Suprapubic skin (tissue), 4 donors: ENCODE measurements at regions not wholly inside any gene's neighbourhood (a gene's known extent, or its start where the extent isn't known, plus 50 kb on each side); places are given as distances from the start of the nearest gene placed in this dataset.

ENCODE experiments used
- DNase-seq, 2 donors: peaks; one replicate each; pipeline ENCODE4 v3.0.0-alpha.2; 2019; ENCODE audit warnings: low spot score in 2 of 2
- H3K27ac ChIP-seq: fragments of 200-600 bp; sonication (generic); one replicate; pipeline ENCODE4 v1.5.1; 2019
- H3K27me3 ChIP-seq: fragments of 200-600 bp; sonication (generic); one replicate; pipeline ENCODE4 v1.5.1; 2019
- H3K36me3 ChIP-seq: fragments of 200-600 bp; sonication (generic); one replicate; pipeline ENCODE4 v1.5.1; 2019
- H3K4me1 ChIP-seq: fragments of 200-600 bp; sonication (generic); one replicate; pipeline ENCODE4 v1.5.1; 2019
- H3K4me3 ChIP-seq: fragments of 200-600 bp; sonication (generic); one replicate; pipeline ENCODE4 v1.5.1; 2019; ENCODE audit warnings: mild to moderate bottlenecking
- H3K9me3 ChIP-seq: fragments of 200-600 bp; sonication (generic); one replicate; pipeline ENCODE4 v1.5.1; 2019
- EP300 ChIP-seq: sonication (generic); formaldehyde crosslinking; IDR thresholded peaks from one replicate; pipeline ENCODE4 v1.6.1; 2017; ENCODE audit warnings: antibody characterized with exemption
- POLR2A ChIP-seq, 2 donors: fragments of 450-650 bp; IDR thresholded peaks; one replicate each; pipeline ENCODE4 v1.6.1; 2017; ENCODE audit warnings: antibody characterized with exemption in 2 of 2, mild to moderate bottlenecking in 2 of 2, moderate library complexity in 2 of 2
- POLR2AphosphoS5 ChIP-seq, 3 donors: sonication (generic); formaldehyde crosslinking; IDR thresholded peaks; one replicate each; pipeline ENCODE4 v1.6.1; 2017; ENCODE audit warnings: antibody characterized with exemption in 3 of 3
- WGBS: methylation state at CpG from one replicate; pipeline ENCODE4 v1.1.5; 2018; 5-methylcytosine and 5-hydroxymethylcytosine counted together
- TF ChIP-seq, protein P1 (sequence below), 2 donors: fragments of 200-600 bp in 1 of 2; fragments of 450-650 bp in 1 of 2; sonication (generic) in 1 of 2; IDR thresholded peaks; one replicate each; pipeline ENCODE4 v1.5.1; 2016 to 2019; ENCODE audit warnings: antibody characterized with exemption in 2 of 2, mild to moderate bottlenecking in 1 of 2, moderate library complexity in 1 of 2

DNA sequence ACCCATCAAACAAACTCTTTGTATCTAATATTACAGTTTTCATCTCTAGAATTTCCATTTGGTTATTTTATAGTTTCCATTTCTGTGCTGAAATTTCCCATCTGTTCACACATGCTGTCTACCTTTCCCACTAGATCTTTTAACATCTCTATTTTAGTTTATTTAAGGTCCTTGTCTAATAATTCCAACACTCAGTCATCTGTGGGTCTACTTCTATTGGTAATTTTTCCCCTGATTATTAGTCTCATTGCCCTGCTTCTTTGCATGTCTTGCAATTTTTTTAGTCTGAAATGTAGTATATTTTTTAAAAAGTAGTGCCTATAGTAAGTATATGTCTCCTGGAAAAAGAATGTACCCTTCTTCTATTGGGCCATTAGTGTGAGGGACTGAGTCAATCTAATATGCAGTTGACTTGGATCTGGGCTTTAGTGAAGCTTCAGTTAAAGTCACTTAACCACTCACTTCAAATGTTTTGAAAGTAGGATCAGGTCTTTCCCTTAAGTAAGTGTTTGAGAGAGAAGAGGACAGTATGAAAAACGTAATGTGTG lies 370.8 kb downstream of the SEC14L1 start:
- Histone ChIP-seq H3K27me3 (no peaks in the 10 kb centered on the region), H3K9me3 (no peaks in the 10 kb centered on the region), H3K4me3 (no peak overlapping the region), H3K36me3 (no peaks in the 10 kb centered on the region), H3K27ac (no peak overlapping the region), H3K4me1 (no peaks in the 10 kb centered on the region)
- no peak for DNase-seq
- TF ChIP-seq POLR2A (IDR thresholded peaks at IDR 0.05) (no peak), POLR2AphosphoS5 (IDR thresholded peaks at IDR 0.05) (no peak), EP300 (no peak)
- TF ChIP-seq, protein P1, sequence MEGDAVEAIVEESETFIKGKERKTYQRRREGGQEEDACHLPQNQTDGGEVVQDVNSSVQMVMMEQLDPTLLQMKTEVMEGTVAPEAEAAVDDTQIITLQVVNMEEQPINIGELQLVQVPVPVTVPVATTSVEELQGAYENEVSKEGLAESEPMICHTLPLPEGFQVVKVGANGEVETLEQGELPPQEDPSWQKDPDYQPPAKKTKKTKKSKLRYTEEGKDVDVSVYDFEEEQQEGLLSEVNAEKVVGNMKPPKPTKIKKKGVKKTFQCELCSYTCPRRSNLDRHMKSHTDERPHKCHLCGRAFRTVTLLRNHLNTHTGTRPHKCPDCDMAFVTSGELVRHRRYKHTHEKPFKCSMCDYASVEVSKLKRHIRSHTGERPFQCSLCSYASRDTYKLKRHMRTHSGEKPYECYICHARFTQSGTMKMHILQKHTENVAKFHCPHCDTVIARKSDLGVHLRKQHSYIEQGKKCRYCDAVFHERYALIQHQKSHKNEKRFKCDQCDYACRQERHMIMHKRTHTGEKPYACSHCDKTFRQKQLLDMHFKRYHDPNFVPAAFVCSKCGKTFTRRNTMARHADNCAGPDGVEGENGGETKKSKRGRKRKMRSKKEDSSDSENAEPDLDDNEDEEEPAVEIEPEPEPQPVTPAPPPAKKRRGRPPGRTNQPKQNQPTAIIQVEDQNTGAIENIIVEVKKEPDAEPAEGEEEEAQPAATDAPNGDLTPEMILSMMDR (IDR thresholded peaks at IDR 0.05), result no peak
- WGBS, result 68% methylated on average over 1 of the region's 1 CpG

DNA sequence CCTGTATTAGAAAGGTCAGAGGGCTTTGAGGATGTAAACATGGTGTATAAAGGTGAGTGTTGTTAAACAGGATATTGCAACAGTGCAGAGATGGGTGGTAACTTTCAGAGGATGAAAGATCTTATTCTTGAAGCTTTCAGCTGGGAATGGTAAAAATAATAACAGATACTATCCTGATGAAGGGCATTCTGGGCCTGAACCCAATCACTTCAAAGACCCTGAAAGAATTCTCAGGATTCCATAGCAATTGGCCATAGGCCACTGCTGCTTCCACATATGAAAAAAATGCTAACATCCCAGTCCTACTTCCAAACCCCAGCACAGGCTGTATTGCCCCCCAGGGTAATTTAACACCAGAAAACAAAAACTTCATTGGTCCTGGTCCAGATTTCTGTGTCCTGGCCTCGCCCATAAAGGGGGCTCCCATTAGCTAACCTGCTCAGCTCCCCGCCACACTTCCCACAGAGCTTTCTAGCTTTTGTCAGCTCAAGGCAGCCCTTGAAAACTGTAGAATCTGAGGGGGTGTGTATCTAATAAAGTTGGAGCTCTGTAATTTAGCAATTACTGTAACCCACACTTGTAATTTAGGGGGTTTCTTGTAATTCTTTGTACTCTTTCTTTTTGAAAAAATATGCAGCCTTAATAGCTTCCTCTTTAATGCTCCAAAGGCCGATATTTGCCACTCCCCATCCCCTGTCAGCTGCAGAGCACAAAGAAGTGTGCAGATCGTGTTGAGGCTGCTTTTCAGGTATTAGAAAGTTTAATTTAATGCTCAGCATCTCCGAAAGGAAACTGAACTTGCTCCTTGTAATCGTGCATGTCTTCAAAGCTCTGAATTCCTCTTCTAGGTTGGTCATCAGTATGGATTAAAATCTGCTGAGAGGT lies 371.5 kb downstream of the SEC14L1 start:
- no peak for TF ChIP-seq POLR2A (IDR thresholded peaks at IDR 0.05)
- TF ChIP-seq, protein P1 (IDR thresholded peaks at IDR 0.05), result no peak
- TF ChIP-seq POLR2AphosphoS5 (IDR thresholded peaks at IDR 0.05), result no peak
- TF ChIP-seq EP300, result no peak
- no peaks in the 10 kb centered on the region for H3K36me3 ChIP-seq
- 70% methylated on average over 6 of the region's 6 CpGs for WGBS
- H3K27ac ChIP-seq, result no peak overlapping the region
- no peaks in the 10 kb centered on the region for H3K27me3 ChIP-seq
- no peaks in the 10 kb centered on the region for H3K9me3 ChIP-seq
- peak in 1 of 2 donors; percentile 3 for DNase-seq
- H3K4me3 ChIP-seq, result no peak overlapping the region
- no peaks in the 10 kb centered on the region for H3K4me1 ChIP-seq

DNA sequence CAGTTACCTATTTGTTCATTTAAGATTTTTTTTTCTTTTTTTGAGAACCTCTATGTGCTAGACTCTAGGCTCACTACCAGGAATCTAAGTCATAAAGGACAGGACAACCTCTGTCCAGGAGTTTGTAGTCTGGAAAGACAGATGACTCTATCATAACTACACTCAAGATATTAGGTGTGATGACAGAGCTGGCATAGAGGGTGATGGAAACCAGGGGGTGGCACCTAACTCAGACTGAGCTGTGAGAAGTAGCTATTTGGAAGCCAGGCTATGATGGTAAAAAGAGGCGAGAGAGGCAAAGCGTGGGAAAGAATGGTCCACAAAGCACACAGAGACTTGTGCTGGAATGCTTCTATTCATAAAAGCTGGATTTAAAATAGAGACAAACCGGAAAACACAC lies 372.3 kb downstream of the SEC14L1 start:
- Histone ChIP-seq H3K9me3 (no peaks in the 10 kb centered on the region), H3K4me3 (no peak overlapping the region), H3K36me3 (no peaks in the 10 kb centered on the region), H3K4me1 (no peaks in the 10 kb centered on the region), H3K27me3 (no peaks in the 10 kb centered on the region), H3K27ac (no peak overlapping the region)
- TF ChIP-seq, protein P1 (IDR thresholded peaks at IDR 0.05), result no peak
- no peak for TF ChIP-seq EP300
- TF ChIP-seq POLR2A (IDR thresholded peaks at IDR 0.05), result no peak
- no peak for TF ChIP-seq POLR2AphosphoS5 (IDR thresholded peaks at IDR 0.05)
- WGBS, result 91% methylated on average over 3 of the region's 3 CpGs
- DNase-seq, result peak in 1 of 2 donors; percentile 6

DNA sequence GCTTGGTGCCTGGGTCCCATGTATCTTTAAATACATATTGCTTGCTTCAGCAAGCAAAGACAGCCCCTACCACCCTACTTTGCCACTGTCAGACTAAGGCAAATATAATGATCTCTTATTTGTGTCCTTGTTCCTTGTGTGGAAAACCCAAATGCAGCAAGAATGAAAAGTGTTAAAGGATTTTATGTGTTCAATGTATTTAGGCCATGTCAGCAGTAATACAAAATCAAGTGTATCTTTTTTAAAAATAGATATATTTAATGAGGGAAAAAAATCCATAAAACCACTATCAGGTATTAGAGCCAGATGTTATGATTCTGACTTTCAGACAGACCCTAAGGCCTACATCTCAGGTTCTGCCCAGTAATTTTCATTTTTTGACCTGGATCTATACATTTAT lies 374.5 kb downstream of the SEC14L1 start:
- TF ChIP-seq POLR2A (IDR thresholded peaks at IDR 0.05) (no peak), POLR2AphosphoS5 (IDR thresholded peaks at IDR 0.05) (no peak), EP300 (no peak)
- TF ChIP-seq, protein P1 (IDR thresholded peaks at IDR 0.05), result no peak
- H3K4me3 ChIP-seq, result no peak overlapping the region
- no peaks in the 10 kb centered on the region for H3K4me1 ChIP-seq
- no peaks in the 10 kb centered on the region for H3K36me3 ChIP-seq
- no peak overlapping the region for H3K27ac ChIP-seq
- no peaks in the 10 kb centered on the region for H3K9me3 ChIP-seq
- no peaks in the 10 kb centered on the region for H3K27me3 ChIP-seq
- no peak for DNase-seq

DNA sequence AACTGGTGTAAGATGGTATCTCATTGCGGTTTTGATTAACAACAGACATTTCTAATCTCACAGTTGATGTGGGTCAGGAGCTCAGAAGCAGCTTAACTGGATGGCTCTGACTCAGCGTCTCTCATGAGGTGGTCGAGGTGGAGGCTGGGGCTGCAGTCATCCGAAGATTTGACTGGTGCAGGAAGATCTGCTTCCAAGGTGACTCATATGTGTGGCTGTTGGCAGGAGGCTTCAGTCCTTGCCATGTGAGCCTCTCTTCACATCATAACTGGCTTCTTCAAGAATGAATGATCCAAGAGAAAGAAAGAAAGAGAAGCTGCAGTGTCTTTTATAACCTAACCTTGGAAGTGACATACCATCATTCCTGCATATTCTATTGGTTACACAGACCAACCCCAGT lies 376.1 kb downstream of the SEC14L1 start:
- DNase-seq, result peak in 1 of 2 donors; percentile 8
- Histone ChIP-seq H3K27me3 (no peaks in the 10 kb centered on the region), H3K4me1 (no peaks in the 10 kb centered on the region), H3K9me3 (no peaks in the 10 kb centered on the region), H3K27ac (no peak overlapping the region), H3K4me3 (no peak overlapping the region), H3K36me3 (no peaks in the 10 kb centered on the region)
- TF ChIP-seq POLR2AphosphoS5 (IDR thresholded peaks at IDR 0.05) (no peak), POLR2A (IDR thresholded peaks at IDR 0.05) (no peak), EP300 (no peak)
- TF ChIP-seq, protein P1 (IDR thresholded peaks at IDR 0.05), result no peak
- 79% methylated on average over 4 of the region's 4 CpGs for WGBS
